Islet precursor cell (in vitro differentiated cells): ENCODE measurements at regions not wholly inside any gene's neighbourhood (a gene's known extent, or its start where the extent isn't known, plus 50 kb on each side); places are given as distances from the start of the nearest gene placed in this dataset.
"Not testable (repeated sequence)": the region's sequence is repeated elsewhere in the genome, so short reads cannot be mapped to it uniquely, and the experiment has no call there.

Experiments used
- DNase-seq: peaks from one replicate; pipeline ENCODE4 v3.0.0-alpha.2; 2018

DNA sequence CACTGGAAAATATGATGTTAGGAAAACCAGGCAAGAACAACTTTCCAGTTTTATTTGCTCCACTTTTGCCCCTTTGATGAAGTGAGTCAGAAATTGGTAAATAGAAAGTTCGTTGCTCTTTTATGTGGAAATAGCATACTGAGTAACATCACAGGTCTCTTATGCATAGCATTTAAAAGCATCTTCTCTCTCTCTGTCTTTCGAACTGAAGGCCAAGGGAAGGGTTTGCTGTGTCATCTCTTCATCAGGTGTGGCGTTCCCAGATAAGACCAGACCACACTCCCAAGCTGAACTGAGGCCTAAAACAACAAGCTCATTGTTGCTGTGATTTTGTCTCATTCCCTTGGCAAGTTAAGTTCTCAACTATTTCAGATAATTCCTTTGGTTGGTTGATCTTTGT is 131.8 kb upstream of the GRB10 start:
- no peak for DNase-seq

- no peak for DNase-seq
These were observed 126.1 kb upstream of the GRB10 start for GRCh38 chr7:50908628-50909290.

- DNase-seq: not testable (repeated sequence)
These were observed 116.1 kb upstream of the GRB10 start for GRCh38 chr7:50898604-50899477.

DNA sequence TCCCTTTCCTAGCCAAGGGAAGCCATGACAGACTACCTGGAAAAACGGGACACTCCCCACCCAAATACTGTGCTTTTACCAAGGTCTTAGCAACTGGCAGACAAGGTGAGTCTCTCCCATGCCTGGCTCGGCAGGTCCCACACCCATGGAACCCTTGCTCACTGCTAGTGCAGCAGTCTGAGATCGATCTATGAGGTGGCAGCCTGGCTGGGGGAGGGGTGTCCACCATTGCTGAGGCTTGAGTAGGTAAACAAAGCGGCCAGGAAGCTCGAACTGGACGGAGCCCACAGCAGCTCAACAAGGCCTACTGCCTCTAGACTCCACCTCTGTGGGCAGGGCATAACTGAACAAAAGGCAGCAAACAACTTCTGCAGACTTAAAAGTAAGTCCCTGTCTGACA is 104.4 kb upstream of the GRB10 start:
- DNase-seq: not testable (repeated sequence)

GRCh38 chr7:50872437-50872836 is 89.7 kb upstream of the GRB10 start:
- DNase-seq: no peak

DNA sequence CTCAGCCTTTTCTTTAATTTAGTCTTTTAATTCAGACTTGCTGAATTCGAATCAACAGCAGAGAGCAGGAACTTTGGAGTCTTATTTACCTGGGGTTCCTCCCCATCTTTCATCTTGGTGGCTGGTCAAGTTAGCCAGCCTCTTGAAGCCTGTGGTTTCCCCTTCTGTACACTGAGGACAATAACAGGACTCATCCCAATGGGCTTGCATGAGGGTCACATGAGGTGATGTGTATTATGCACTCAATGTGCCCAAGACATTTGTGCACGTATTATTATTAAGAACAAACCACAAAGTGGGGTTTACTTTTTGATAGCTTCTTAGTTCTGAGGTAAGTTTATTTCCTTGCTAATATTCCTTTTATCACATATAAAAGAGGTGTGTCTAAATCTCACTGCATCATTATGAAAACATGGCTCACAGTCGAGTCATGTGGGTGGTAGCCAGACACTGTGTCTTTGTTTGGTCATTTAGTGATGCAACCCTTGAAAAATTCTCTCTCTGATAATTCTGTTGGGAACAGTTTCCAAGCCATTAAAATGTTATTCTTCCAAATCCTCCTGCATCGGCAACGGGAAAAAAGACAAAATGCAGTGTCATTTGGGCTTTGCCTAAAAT is 86.5 kb upstream of the GRB10 start:
- no peak for DNase-seq

DNA sequence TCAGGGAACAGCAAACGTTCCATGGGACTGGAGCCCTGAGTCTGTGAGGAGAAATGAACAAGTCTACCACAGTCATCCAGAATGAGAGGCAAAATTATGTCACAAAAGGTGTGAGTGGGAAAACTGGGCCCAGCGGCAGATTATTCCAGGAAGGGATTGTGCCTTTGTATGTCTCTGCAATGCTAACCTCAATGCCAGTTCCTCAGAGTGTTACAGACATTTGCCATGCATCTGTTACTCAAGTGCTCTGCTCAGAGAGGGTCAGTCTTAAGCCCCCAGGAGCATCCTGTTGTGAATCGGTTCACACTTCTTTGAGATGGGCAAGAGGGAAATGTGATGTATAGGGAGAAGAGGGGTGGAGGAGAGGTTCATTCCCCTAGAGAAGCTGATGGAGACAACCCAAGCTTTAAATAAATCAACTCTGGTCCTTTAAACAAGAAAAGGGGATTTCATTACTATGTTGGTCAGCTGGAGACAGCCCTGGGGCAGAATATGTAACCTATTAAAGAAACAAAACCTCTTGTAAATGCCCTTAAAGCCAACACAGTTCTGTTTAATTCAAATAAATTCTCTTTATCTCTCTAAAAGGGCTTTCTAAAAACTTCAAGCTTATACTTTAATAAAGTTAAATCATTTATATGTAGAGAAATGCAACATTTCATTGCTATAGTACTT is 85.9 kb upstream of the GRB10 start:
- DNase-seq: no peak

DNA sequence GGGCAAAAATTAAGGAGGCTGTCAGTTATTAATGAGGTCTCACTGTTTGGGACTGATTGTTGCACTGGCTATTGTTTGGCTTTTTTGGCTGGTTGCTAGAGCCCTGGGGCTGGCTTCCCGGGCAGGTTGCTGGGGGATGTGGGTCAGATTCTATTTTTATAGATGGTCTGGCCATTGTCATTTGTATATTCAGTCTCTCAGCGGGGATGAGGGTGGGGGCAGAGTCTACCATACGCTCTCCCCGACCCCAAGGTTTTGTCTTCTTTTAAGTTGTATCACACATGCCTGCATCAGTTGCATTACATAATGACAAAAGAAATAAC is 84.3 kb upstream of the GRB10 start:
- DNase-seq: peak; percentile 25

DNA sequence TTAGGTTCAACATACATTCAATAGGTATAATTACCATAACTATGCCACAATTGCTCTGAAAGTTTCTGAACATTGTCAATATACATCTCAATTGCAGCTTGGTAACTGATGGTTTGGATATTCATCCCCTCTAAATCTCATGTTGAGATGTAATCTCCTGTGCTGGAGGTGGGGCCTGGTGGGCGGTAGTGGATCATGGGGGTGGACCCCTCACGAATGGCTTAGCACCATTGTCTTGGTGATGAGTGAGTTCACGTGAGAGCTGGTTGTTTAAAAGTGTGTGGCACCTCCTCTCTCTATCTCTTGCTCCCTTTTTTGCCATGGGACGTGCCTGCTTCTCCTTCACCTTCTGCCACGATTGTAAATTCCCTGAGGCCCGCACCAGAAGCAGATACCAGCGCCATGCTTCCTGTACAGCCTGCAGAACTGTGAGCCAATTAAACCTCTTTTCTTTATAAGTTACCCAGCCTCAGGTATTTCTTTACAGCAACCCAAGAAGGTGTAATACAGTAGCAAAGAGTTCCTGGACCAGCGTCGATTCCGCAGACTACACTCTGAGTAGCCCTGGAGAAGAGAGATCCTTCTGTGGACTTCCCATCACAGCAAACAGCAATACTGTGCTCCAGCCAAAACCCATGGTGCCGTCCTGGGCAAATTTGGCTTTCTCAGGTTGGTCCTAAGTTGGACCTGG is 83.8 kb upstream of the GRB10 start:
- DNase-seq: peak; percentile 22

- DNase-seq: no peak
These were observed 82.8 kb upstream of the GRB10 start for GRCh38 chr7:50865450-50865849.

DNA sequence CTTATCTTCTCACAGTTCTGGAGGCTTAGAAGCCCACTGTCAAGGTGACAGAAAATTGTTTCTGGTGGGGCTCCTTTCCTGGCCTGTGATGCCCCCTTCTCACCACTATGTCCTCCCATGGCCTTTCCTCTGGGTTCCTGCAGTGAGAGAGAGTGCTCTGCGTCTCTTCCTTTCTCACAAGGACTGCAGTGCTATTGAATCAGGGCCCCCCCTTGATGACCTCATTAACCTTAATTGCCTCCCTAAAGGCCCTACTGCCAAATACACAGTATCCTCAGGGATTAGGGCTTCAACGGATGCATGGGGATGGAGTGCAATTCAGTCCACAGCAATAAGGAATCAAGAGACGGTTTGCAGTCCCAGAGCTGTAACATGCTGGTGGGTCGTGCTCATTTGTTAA is 82.0 kb upstream of the GRB10 start:
- DNase-seq: peak; percentile 43

DNA sequence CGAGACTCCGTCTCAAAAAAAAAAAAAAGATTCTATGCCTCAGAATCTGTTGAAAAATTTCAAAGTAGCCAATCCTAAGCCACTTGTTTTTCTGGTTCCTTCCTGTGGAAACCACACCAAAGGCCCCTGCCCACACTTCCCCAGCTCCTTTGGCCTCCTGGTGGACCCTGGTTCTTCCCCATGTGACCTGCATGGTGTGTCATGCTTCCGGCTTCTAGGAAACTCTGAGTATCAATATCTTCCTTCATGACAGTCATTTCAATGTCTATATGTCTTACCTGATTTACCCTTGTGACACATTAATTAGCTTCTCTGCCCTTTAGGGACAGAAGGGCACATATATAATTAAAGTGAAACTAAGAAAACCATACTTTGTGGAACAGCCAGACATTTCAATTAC is 80.4 kb upstream of the GRB10 start:
- DNase-seq: peak; percentile 18

DNA sequence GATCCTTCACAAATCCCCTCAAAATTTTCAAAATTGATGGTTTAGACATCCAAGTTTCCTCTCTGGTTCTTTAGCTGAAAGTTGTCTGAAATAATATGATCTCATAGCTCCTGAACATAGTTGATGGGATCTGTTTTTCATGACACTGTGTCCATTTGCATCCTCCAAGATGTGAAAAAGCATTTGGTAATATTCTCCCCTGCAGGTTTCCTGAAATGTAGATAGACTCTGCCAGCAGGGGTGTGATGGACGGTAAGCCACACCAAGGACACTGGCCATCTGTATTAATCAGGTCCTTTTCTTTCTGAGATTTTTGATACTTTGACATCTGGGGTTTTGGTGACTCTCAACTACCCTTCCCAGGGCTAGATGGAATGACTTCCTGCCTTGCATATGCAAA is 79.6 kb upstream of the GRB10 start:
- peak; percentile 7 for DNase-seq

DNA sequence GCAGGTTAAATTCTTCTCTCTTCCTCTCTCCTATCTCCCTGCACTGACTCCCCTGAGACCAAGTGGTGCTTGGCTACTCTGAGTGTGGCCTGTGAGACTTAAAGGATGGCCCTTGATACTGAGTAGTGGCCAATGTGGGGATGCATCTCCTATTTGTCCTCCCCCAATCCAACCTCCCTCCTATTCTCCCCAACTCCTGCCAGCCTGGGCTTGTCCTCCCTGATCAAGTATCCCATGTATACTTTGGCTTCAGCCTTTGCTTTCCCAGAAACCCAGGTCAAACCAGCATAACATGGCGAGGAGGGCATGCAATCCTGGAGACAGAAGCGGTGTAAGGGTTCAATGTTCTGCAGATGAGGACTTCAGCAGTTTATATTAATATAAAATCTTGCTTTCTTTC is 77.9 kb upstream of the GRB10 start:
- peak; percentile 32 for DNase-seq

- DNase-seq: peak; percentile 12
These were observed 77.5 kb upstream of the GRB10 start for GRCh38 chr7:50860174-50860573.

DNA sequence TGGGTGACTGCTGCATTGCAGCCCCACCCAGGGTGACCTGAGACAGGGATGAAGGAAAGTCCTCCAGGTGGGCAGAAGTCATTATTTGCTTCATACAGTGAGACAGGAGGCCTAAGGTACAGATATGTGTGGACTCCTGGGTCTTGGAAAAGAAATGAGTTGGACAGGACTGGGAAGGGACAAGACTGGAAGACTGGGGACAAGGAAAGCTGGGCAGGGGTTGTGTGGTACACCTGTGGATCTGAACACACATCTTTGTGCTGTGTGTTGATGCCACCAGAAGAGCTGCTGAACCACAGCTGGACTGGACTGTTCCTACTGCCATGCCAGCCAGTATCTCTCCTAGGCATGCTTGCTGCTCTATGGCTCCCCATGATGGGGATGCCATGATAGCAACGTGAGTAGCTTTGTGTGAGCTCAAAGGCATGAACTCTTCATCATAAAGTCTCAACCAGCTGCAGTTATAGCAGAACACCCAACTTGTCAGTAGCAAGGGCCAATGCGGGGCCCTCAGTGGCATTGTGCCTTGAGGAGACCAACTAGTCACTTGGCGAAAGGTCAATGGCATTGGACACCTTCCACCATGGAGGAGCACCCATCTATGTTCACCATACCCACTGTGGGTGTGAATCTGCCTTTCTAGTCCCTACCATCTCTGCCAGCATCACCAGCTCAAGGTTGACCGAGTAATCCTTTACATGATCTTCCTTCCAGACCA is 76.0 kb upstream of the GRB10 start:
- peak; percentile 24 for DNase-seq

DNA sequence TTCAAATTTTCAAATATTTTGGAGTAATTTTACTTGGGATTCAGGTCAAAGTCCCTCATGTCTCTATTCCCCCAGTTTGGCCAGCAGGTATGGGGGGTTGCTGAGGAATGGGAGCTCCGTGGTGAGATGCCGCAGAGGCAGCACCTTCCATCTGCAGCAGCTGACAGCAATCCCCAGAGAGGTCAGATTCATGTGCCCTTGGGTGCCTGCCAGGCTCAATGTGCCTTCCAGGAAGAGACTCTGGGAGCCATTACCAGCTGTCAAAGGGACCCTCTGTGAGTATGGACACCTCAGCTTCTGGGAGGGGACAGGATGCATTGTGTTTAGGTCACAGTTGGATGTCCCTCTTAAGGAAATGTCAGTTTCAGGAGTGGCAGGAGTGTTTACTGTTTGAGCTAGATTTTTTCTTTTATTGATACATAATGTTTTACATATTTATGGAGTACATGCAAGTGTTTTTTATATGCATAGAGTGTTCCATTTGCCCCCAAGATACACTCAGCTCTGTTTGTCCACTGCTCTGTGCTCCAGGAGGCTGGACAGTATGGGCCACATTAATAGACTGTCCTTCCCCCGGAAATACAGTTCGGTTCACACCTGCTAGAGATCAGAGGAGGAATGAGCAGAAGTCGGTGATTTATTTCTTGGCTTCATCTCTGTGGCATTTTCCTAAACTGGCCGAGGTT is 75.3 kb upstream of the GRB10 start:
- DNase-seq: peak; percentile 19

DNA sequence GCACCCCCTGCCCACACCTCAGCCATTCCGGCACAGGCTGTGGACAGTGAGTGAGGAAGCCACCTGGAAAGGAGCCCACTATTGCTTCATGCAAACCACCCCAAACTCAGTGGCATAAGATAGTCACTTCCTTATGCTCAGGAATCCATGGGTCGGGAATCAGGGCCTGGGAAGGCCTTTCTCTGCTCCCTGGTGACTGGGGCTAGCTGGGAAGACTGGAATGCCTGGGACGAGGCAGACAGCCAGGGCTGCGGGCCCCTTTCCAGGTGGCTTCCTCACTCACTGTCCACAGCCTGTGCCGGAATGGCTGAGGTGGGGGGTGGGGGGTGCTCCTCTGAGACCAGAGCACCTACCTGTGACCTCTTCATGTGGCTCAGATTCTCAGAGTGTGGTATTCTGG is 74.1 kb upstream of the GRB10 start:
- DNase-seq: peak; percentile 35

GRCh38 chr7:50856231-50856630 is 73.5 kb upstream of the GRB10 start:
- DNase-seq: peak; percentile 37

- peak; percentile 26 for DNase-seq
These were observed 72.8 kb upstream of the GRB10 start for GRCh38 chr7:50855526-50855925.

- DNase-seq: no peak
These were observed 72.1 kb upstream of the GRB10 start for GRCh38 chr7:50854831-50855230.

- peak; percentile 32 for DNase-seq
These were observed 71.6 kb upstream of the GRB10 start for GRCh38 chr7:50854247-50854646.
